Thyroid gland (tissue), 4 donors: ENCODE measurements at regions not wholly inside any gene's neighbourhood (a gene's known extent, or its start where the extent isn't known, plus 50 kb on each side); places are given as distances from the start of the nearest gene placed in this dataset.

Experiments used
- DNase-seq, 2 donors: peaks; one replicate each; pipeline ENCODE4 v3.0.0-alpha.2; 2019
- H3K27ac ChIP-seq, 3 donors: fragments of 200-600 bp; sonication (generic); 1 replicate in 2 of 3; 2 replicates in 1 of 3; pipeline ENCODE4 v1.5.1; 2016 to 2019; ENCODE audit warnings: mild to moderate bottlenecking in 1 of 3, moderate library complexity in 1 of 3
- H3K27me3 ChIP-seq: fragments of 200-600 bp; sonication (generic); one replicate; pipeline ENCODE4 v1.5.1; 2019
- H3K36me3 ChIP-seq, 2 donors: fragments of 200-600 bp; sonication (generic); one replicate each; pipeline ENCODE4 v1.5.1; 2016 to 2019
- H3K4me1 ChIP-seq, 2 donors: fragments of 200-600 bp; sonication (generic); one replicate each; pipeline ENCODE4 v1.5.1; 2017 to 2019
- H3K4me3 ChIP-seq, 3 donors: fragments of 200-600 bp; sonication (generic); replicated peaks in 1 of 3; 1 replicate in 2 of 3; 2 replicates in 1 of 3; pipeline ENCODE4 v1.5.1; 2016; ENCODE audit warnings: mild to moderate bottlenecking in 1 of 3
- H3K9me3 ChIP-seq: fragments of 200-600 bp; sonication (generic); one replicate; pipeline ENCODE4 v1.5.1; 2017
- POLR2A ChIP-seq, 2 donors: fragments of 450-650 bp; IDR thresholded peaks; one replicate each; pipeline ENCODE4 v1.6.1; 2017; ENCODE audit warnings: antibody characterized with exemption in 2 of 2, mild to moderate bottlenecking in 2 of 2, moderate library complexity in 1 of 2
- WGBS, 2 donors: methylation state at CpG; one replicate each; pipeline ENCODE4 v1.1.5; 2017; 5-methylcytosine and 5-hydroxymethylcytosine counted together
- intact Hi-C: fragments of 100-400 bp; cut with DNase I; formaldehyde crosslinking; loops from one replicate; pipeline ENCODE4 v1.15.1; 2023
- TF ChIP-seq, protein P1 (sequence below), 6 experiments: fragments of 200-600 bp in 3 of 6; fragments of 450-650 bp in 3 of 6; sonication (generic) in 3 of 6; IDR thresholded peaks; one replicate each; pipeline ENCODE4 v1.5.1; 2016 to 2019; ENCODE audit warnings: antibody characterized with exemption in 6 of 6, mild to moderate bottlenecking in 2 of 6, inconsistent platforms in 1 of 6, moderate library complexity in 1 of 6

DNA sequence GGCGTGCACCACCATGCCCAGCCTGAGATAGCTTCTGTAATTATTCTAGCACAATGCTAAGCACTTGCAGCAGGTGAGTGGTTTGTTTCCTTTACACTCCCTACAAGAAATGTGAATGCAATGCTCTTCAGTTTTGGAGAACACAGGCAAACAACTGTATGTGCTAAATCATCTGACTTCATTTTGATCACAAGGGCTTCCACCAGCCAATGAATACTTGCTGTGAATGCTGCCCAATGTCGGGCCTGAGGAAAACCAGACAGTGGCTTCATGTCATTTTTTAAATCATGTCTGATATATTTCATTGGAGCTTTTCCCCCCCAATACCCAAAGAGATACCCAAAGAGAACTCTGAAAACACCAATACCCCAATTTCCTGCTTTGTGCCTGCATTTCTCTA, 155.6 kb upstream of the XPO1 start:
- peak overlapping the region in 2 of 3 donors; percentile 81 to 88 for H3K27ac ChIP-seq
- intact Hi-C loops: no loop called here
- H3K4me1 ChIP-seq: peaks cover 3 to 4% of the 10 kb centered on the region in 2 donors

DNA sequence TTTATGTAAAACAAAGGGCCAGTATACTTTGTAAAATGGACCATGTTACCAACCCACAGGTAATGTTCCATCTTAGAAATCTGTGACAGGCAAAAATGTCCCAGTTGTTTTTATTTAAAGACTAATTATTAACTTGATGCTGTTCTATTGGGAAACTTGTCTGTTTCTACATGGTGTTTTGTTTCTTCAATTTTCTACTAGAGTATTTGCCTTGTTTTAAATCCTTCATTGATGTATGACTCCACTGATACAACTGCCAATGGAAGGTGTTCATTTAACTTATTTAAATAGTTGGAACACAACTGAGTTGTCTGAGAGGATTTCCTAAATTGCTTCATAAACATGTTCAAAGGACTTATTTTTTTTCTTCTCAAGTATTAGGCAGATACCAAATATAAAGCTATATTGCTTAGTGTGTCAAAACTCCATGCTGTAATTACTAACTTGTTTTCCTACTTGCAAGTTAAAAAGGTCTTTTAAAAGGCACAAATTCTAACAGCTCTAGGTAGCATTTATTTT, 152.0 kb upstream of the XPO1 start:
- Histone ChIP-seq H3K4me1 (peaks cover 3 to 4% of the 10 kb centered on the region in 2 donors), H3K4me3 (no peak overlapping the region), H3K27ac (no peak overlapping the region), H3K27me3 (no peaks in the 10 kb centered on the region), H3K36me3 (no peaks in the 10 kb centered on the region), H3K9me3 (no peaks in the 10 kb centered on the region)
- intact Hi-C loops: no loop called here
- TF ChIP-seq, protein P1, sequence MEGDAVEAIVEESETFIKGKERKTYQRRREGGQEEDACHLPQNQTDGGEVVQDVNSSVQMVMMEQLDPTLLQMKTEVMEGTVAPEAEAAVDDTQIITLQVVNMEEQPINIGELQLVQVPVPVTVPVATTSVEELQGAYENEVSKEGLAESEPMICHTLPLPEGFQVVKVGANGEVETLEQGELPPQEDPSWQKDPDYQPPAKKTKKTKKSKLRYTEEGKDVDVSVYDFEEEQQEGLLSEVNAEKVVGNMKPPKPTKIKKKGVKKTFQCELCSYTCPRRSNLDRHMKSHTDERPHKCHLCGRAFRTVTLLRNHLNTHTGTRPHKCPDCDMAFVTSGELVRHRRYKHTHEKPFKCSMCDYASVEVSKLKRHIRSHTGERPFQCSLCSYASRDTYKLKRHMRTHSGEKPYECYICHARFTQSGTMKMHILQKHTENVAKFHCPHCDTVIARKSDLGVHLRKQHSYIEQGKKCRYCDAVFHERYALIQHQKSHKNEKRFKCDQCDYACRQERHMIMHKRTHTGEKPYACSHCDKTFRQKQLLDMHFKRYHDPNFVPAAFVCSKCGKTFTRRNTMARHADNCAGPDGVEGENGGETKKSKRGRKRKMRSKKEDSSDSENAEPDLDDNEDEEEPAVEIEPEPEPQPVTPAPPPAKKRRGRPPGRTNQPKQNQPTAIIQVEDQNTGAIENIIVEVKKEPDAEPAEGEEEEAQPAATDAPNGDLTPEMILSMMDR (IDR thresholded peaks at IDR 0.05): no peak
- TF ChIP-seq POLR2A (IDR thresholded peaks at IDR 0.05): no peak
- DNase-seq: no peak

More for the DNA sequence above, 155.6 kb upstream of the XPO1 start:
- WGBS, 2 donors: 93 to 97% methylated on average over 2 of the region's 2 CpGs
- TF ChIP-seq, protein P1 (IDR thresholded peaks at IDR 0.05): no peak
- TF ChIP-seq POLR2A (IDR thresholded peaks at IDR 0.05): no peak
- Histone ChIP-seq H3K27me3 (no peaks in the 10 kb centered on the region), H3K36me3 (no peaks in the 10 kb centered on the region), H3K4me3 (no peak overlapping the region), H3K9me3 (no peaks in the 10 kb centered on the region)
- DNase-seq: no peak

DNA sequence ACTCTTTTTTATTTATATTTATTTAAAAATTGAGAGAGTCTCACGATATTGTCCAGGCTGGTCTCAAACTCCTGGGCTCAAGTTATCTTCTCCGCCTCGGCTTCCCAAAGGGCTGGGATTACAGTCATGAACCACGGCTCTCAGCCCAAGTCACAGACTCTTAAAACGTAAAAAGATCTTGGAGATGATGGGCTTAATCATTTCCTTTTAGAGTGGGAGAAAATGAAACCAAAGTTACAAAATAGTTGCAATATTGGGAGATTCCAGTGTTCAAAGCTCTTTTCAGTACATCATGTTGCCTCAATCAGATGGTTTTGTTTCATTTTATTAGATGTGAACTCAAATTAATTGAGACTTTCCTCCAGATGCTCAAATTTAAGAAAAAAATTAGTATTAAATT, 151.4 kb upstream of the XPO1 start:
- Histone ChIP-seq H3K4me1 (peaks cover 3 to 4% of the 10 kb centered on the region in 2 donors), H3K9me3 (no peaks in the 10 kb centered on the region), H3K36me3 (no peaks in the 10 kb centered on the region), H3K4me3 (no peak overlapping the region), H3K27ac (peak overlapping the region in 1 of 3 donors; percentile 17), H3K27me3 (no peaks in the 10 kb centered on the region)
- WGBS, 2 donors: 82 to 85% methylated on average over 5 of the region's 5 CpGs
- intact Hi-C loops: no loop called here
- TF ChIP-seq POLR2A (IDR thresholded peaks at IDR 0.05): no peak
- TF ChIP-seq, protein P1 (IDR thresholded peaks at IDR 0.05): no peak
- DNase-seq: no peak

DNA sequence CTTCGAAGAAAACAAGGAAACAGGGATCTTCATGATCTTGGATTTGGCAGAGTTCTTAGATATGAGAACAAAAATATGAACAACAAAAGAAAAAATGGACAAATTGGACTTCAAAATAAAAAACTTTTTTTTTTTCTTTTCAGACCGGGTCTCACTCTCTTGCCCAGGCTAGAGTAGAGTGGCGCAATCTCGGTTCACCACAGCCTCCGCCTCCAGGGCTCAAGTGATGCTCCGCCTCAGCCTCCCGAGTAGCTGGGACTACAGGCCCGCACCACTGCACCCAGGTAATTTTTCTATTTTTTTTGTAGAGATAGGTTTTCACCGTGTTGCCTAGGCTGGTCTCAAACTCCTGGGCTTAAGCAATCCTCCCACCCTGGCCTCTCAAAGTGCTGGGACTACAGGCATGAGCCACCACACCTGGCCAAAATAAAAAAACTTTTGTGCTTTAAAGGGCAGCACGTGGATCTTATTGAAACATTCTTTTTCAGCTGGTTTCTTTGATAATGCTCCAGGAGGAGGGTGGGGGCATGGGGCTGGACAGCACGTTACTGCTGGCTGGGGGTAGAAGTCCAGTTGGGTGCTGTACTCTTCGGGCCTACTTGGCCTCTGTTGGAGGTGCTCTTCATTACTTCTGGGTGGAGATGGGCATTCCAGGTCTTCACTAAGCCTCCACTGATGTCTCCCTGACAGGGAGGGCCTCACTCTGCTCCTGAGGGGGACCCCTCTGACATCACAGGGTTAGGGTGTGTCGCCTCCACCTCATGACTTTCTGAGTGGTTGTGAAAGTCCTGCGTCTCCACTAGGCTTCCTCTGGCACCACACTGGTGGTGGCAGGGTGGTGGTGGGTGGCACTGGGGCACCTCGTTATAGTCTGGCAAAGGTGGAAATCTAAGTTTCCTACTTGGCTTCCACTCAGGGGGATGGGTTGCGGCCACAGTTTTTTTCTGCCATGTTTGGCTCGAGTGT, 150.5 kb upstream of the XPO1 start:
- no peak for DNase-seq
- intact Hi-C loops: no loop called here
- WGBS, 2 donors: 92 to 93% methylated on average over 17 of the region's 17 CpGs
- no peaks in the 10 kb centered on the region for H3K36me3 ChIP-seq
- no peaks in the 10 kb centered on the region for H3K4me1 ChIP-seq
- no peak overlapping the region for H3K4me3 ChIP-seq
- no peak overlapping the region for H3K27ac ChIP-seq
- TF ChIP-seq, protein P1 (IDR thresholded peaks at IDR 0.05): no peak
- no peak for TF ChIP-seq POLR2A (IDR thresholded peaks at IDR 0.05)
- no peaks in the 10 kb centered on the region for H3K27me3 ChIP-seq
- no peaks in the 10 kb centered on the region for H3K9me3 ChIP-seq

DNA sequence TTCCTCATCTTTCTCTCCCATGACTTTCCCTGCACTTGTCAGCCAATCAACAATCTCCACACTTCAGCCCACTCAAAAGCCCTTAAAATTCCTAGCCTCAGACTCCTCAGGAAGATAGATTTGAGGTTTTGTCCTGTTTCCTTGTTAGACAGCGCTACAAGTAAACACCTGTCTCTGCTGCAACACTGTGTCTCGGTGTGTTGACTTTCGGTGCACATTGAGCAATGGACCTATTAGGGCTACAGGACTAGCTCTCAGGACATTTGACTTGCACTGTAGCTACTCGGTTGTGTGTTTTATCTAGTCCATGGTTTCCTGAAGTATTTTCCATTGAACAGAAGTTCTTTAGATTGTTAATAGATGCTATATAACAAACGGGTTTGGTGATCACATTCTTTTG, 140.9 kb upstream of the XPO1 start:
- no peaks in the 10 kb centered on the region for H3K4me1 ChIP-seq
- H3K4me3 ChIP-seq: no peak overlapping the region
- no peaks in the 10 kb centered on the region for H3K27me3 ChIP-seq
- no peak for DNase-seq
- TF ChIP-seq, protein P1 (IDR thresholded peaks at IDR 0.05): no peak
- no peak for TF ChIP-seq POLR2A (IDR thresholded peaks at IDR 0.05)
- intact Hi-C loops: no loop called here
- H3K36me3 ChIP-seq: no peaks in the 10 kb centered on the region
- no peak overlapping the region for H3K27ac ChIP-seq
- H3K9me3 ChIP-seq: no peaks in the 10 kb centered on the region
- WGBS, 2 donors: 67 to 79% methylated on average over 5 of the region's 5 CpGs
